ENCODE measurements at regions not wholly inside any gene's neighbourhood (a gene's known extent, or its start where the extent isn't known, plus 50 kb on each side); places are given as distances from the start of the nearest gene placed in this dataset.

- TF ChIP-seq CTCF (IDR thresholded peaks at IDR 0.05) (no peak), POLR2A (IDR thresholded peaks at IDR 0.05) (no peak)
Measured at GRCh38 chr14:84080944-84081343, 1449.0 kb upstream of the FLRT2 start.
